Neuronal stem cell (in vitro differentiated cells): ENCODE measurements at regions not wholly inside any gene's neighbourhood (a gene's known extent, or its start where the extent isn't known, plus 50 kb on each side); places are given as distances from the start of the nearest gene placed in this dataset.
A peak's percentile ranks its signal among the peaks of the same experiment; 100 is the strongest.

Experiments used
- DNase-seq: peaks from one replicate; pipeline ENCODE4 v3.0.0-alpha.2; 2013; ENCODE audit warnings: low spot score
- H2AFZ ChIP-seq: one replicate; pipeline ENCODE4 v1.6.1; 2013; ENCODE audit warnings: mild to moderate bottlenecking, low read length, inconsistent platforms
- H2AK5ac ChIP-seq: 2 replicates; pipeline ENCODE4 v1.6.1; 2013; ENCODE audit warnings: low read depth, mild to moderate bottlenecking, inconsistent platforms, low read length, moderate library complexity, mixed read lengths
- H2BK120ac ChIP-seq: 2 replicates; pipeline ENCODE4 v1.6.1; 2013; ENCODE audit warnings: low read depth, mild to moderate bottlenecking, inconsistent platforms, low read length, moderate library complexity, mixed read lengths
- H2BK12ac ChIP-seq: one replicate; pipeline ENCODE4 v1.6.1; 2013; ENCODE audit warnings: low read length, inconsistent platforms
- H2BK15ac ChIP-seq: 2 replicates; pipeline ENCODE4 v1.6.1; 2013; ENCODE audit warnings: mild to moderate bottlenecking, low read length, inconsistent platforms, mixed read lengths
- H2BK5ac ChIP-seq: one replicate; pipeline ENCODE4 v1.6.1; 2013; ENCODE audit warnings: inconsistent platforms, mild to moderate bottlenecking, low read length, moderate library complexity
- H3K14ac ChIP-seq: one replicate; pipeline ENCODE4 v1.6.1; 2013; ENCODE audit warnings: low read length, inconsistent platforms
- H3K18ac ChIP-seq: 2 replicates; pipeline ENCODE4 v1.6.1; 2013; ENCODE audit warnings: low read length, inconsistent platforms
- H3K23ac ChIP-seq: 2 replicates; pipeline ENCODE4 v1.6.1; 2013; ENCODE audit warnings: low read depth, mild to moderate bottlenecking, mixed read lengths, low read length, inconsistent platforms; ENCODE audit not compliant: poor library complexity
- H3K27ac ChIP-seq: replicated peaks from 3 replicates; pipeline ENCODE4 v1.5.1; 2013; ENCODE audit warnings: low read length, inconsistent platforms
- H3K27me3 ChIP-seq, 3 experiments: 2 replicates each; pipeline ENCODE4 v1.6.1; 2013; ENCODE audit warnings: low read length in 3 of 3, mild to moderate bottlenecking in 2 of 3, inconsistent platforms in 1 of 3, low read depth in 1 of 3, mixed read lengths in 1 of 3, moderate library complexity in 1 of 3; ENCODE audit not compliant: control insufficient read depth in 3 of 3, insufficient read depth in 3 of 3
- H3K36me3 ChIP-seq, 2 donors: replicated peaks in 1 of 2; 2 replicates each; pipeline ENCODE4 v1.6.1; 2013; ENCODE audit warnings: low read length in 2 of 2; ENCODE audit not compliant: control insufficient read depth in 2 of 2, insufficient read depth in 2 of 2
- H3K4ac ChIP-seq: 2 replicates; pipeline ENCODE4 v1.6.1; 2013; ENCODE audit warnings: inconsistent platforms, mild to moderate bottlenecking, low read length, moderate library complexity
- H3K4me1 ChIP-seq, 2 donors: 1 replicate in 1 of 2; 2 replicates in 1 of 2; pipeline ENCODE4 v1.6.1; 2013; ENCODE audit warnings: low read length in 2 of 2, low read depth in 1 of 2; ENCODE audit not compliant: control insufficient read depth in 2 of 2, insufficient read depth in 1 of 2
- H3K4me2 ChIP-seq: one replicate; pipeline ENCODE4 v1.6.1; 2013; ENCODE audit warnings: mild to moderate bottlenecking, low read length, inconsistent platforms; ENCODE audit not compliant: insufficient read depth, poor library complexity, severe bottlenecking
- H3K4me3 ChIP-seq, 2 donors: 2 replicates each; pipeline ENCODE4 v1.5.1; 2013; ENCODE audit warnings: low read length in 2 of 2, mild to moderate bottlenecking in 2 of 2, inconsistent platforms in 1 of 2, moderate library complexity in 1 of 2
- H3K79me1 ChIP-seq: one replicate; pipeline ENCODE4 v1.6.1; 2013; ENCODE audit warnings: low read depth, mild to moderate bottlenecking, inconsistent platforms, low read length, moderate library complexity
- H3K9ac ChIP-seq: one replicate; pipeline ENCODE4 v1.6.1; 2013; ENCODE audit warnings: mild to moderate bottlenecking, low read depth, low read length, inconsistent platforms; ENCODE audit not compliant: poor library complexity
- H3K9me3 ChIP-seq, 2 donors: replicated peaks in 1 of 2; 2 replicates each; pipeline versions ENCODE3 to v1.6.1; 2013; ENCODE audit warnings: low read length in 2 of 2, mild to moderate bottlenecking in 2 of 2, inconsistent platforms in 1 of 2, low read depth in 1 of 2, mixed read lengths in 1 of 2, moderate library complexity in 1 of 2; ENCODE audit not compliant: control insufficient read depth in 2 of 2, insufficient read depth in 1 of 2
- H4K8ac ChIP-seq: one replicate; pipeline ENCODE4 v1.6.1; 2013; ENCODE audit warnings: low read depth, mild to moderate bottlenecking, inconsistent platforms, low read length, moderate library complexity
- H4K91ac ChIP-seq: one replicate; pipeline ENCODE4 v1.6.1; 2013; ENCODE audit warnings: low read length, low read depth, mild to moderate bottlenecking, inconsistent platforms; ENCODE audit not compliant: poor library complexity
- WGBS, 2 donors: extraction: QIAGEN DNeasy Blood & Tissue Kit; methylation state at CpG; one replicate each; pipeline ENCODE4 v1.1.7; 2013; ENCODE audit warnings: missing lambda C conversion rate in 2 of 2, mixed read lengths in 1 of 2; ENCODE audit not compliant: insufficient read length in 2 of 2, insufficient replicate concordance in 1 of 2; ENCODE audit errors: extremely low coverage in 2 of 2; 5-methylcytosine and 5-hydroxymethylcytosine counted together

- no peak overlapping the region for H3K23ac ChIP-seq
- H2BK15ac ChIP-seq = no peak overlapping the region
- no peaks in the 10 kb centered on the region for H3K36me3 ChIP-seq
- H2AFZ ChIP-seq = no peak overlapping the region
- peaks cover 0 to 10% of the 10 kb centered on the region in 2 donors for H3K9me3 ChIP-seq
- H4K91ac ChIP-seq = no peak overlapping the region
- no peak overlapping the region for H4K8ac ChIP-seq
- no peak overlapping the region for H3K9ac ChIP-seq
- no peak overlapping the region for H3K4ac ChIP-seq
- H3K14ac ChIP-seq = no peak overlapping the region
- no peak overlapping the region for H2BK120ac ChIP-seq
- no CpG with 5 or more reads among the region's 3 CpGs for WGBS, 2 donors
- no peak overlapping the region for H3K18ac ChIP-seq
- no peaks in the 10 kb centered on the region for H3K79me1 ChIP-seq
- no peak overlapping the region for H3K27ac ChIP-seq
- H3K27me3 ChIP-seq = no peaks in the 10 kb centered on the region
- no peak for DNase-seq
- no peak overlapping the region for H3K4me2 ChIP-seq
- no peak overlapping the region for H2BK12ac ChIP-seq
- H3K4me3 ChIP-seq = no peak overlapping the region
- peaks cover 0 to 3% of the 10 kb centered on the region in 2 donors for H3K4me1 ChIP-seq
- H2BK5ac ChIP-seq = no peak overlapping the region
- H2AK5ac ChIP-seq = no peak overlapping the region
Observed at GRCh38 chr7:98565103-98565502, 52.0 kb upstream of the NPTX2 start.

- no peak overlapping the region for H3K4me2 ChIP-seq
- no peak overlapping the region for H2BK5ac ChIP-seq
- H3K4me3 ChIP-seq = no peak overlapping the region
- no peak overlapping the region for H2AK5ac ChIP-seq
- no peak overlapping the region for H3K9ac ChIP-seq
- H3K4ac ChIP-seq = no peak overlapping the region
- no peak overlapping the region for H3K27ac ChIP-seq
- H3K36me3 ChIP-seq = no peaks in the 10 kb centered on the region
- no peak overlapping the region for H4K91ac ChIP-seq
- no peak for DNase-seq
- H3K18ac ChIP-seq = peak overlapping the region; percentile 22
- H2BK15ac ChIP-seq = no peak overlapping the region
- H3K14ac ChIP-seq = no peak overlapping the region
- H3K9me3 ChIP-seq = peaks cover 0 to 10% of the 10 kb centered on the region in 2 donors
- WGBS, 2 donors = no CpG with 5 or more reads among the region's 5 CpGs
- H3K27me3 ChIP-seq = no peaks in the 10 kb centered on the region
- H4K8ac ChIP-seq = no peak overlapping the region
- no peak overlapping the region for H2AFZ ChIP-seq
- no peak overlapping the region for H2BK120ac ChIP-seq
- no peak overlapping the region for H3K23ac ChIP-seq
- H3K4me1 ChIP-seq = peaks cover 0 to 3% of the 10 kb centered on the region in 2 donors
- H2BK12ac ChIP-seq = no peak overlapping the region
- no peaks in the 10 kb centered on the region for H3K79me1 ChIP-seq
Observed at GRCh38 chr7:98562871-98563495, 54.1 kb upstream of the NPTX2 start.

- peaks cover 0 to 10% of the 10 kb centered on the region in 2 donors for H3K9me3 ChIP-seq
Observed at GRCh38 chr7:98562381-98562823, 54.7 kb upstream of the NPTX2 start.

GRCh38 chr7:98559958-98560357, 57.1 kb upstream of the NPTX2 start:
- Histone ChIP-seq H3K79me1 (no peaks in the 10 kb centered on the region), H3K36me3 (no peaks in the 10 kb centered on the region), H3K18ac (no peak overlapping the region), H3K27ac (no peak overlapping the region), H3K27me3 (no peaks in the 10 kb centered on the region), H3K4me2 (no peak overlapping the region), H3K4me3 (no peak overlapping the region), H3K9me3 (peaks cover 0 to 10% of the 10 kb centered on the region in 2 donors), H2AK5ac (no peak overlapping the region), H4K91ac (no peak overlapping the region), H4K8ac (no peak overlapping the region), H2BK5ac (no peak overlapping the region), H2BK15ac (no peak overlapping the region), H3K9ac (no peak overlapping the region), H2BK12ac (no peak overlapping the region), H3K4ac (no peak overlapping the region), H2BK120ac (no peak overlapping the region), H2AFZ (no peak overlapping the region), H3K23ac (no peak overlapping the region), H3K4me1 (no peaks in the 10 kb centered on the region), H3K14ac (no peak overlapping the region)
- no peak for DNase-seq
- no CpG with 5 or more reads among the region's 3 CpGs for WGBS, 2 donors

More at GRCh38 chr7:98562381-98562823, 54.7 kb upstream of the NPTX2 start:
- H2BK15ac ChIP-seq = no peak overlapping the region
- H3K23ac ChIP-seq = no peak overlapping the region
- no peak overlapping the region for H3K9ac ChIP-seq
- no peak overlapping the region for H3K4me2 ChIP-seq
- no peak overlapping the region for H2BK120ac ChIP-seq
- no peak overlapping the region for H4K8ac ChIP-seq
- no peak overlapping the region for H2AFZ ChIP-seq
- peaks cover 0 to 3% of the 10 kb centered on the region in 2 donors for H3K4me1 ChIP-seq
- H2BK12ac ChIP-seq = no peak overlapping the region
- no peak overlapping the region for H3K4ac ChIP-seq
- no peaks in the 10 kb centered on the region for H3K36me3 ChIP-seq
- no peak overlapping the region for H4K91ac ChIP-seq
- H2AK5ac ChIP-seq = no peak overlapping the region
- no peak for DNase-seq
- H3K27me3 ChIP-seq = no peaks in the 10 kb centered on the region
- no peak overlapping the region for H3K27ac ChIP-seq
- no peak overlapping the region for H3K18ac ChIP-seq
- H3K14ac ChIP-seq = no peak overlapping the region
- no peak overlapping the region for H2BK5ac ChIP-seq
- H3K79me1 ChIP-seq = no peaks in the 10 kb centered on the region
- H3K4me3 ChIP-seq = no peak overlapping the region
